ENCODE measurements at regions not wholly inside any gene's neighbourhood (a gene's known extent, or its start where the extent isn't known, plus 50 kb on each side); places are given as distances from the start of the nearest gene placed in this dataset.

GRCh38 chr14:75374911-75375310 is 52.9 kb upstream of the JDP2 start:
- in situ Hi-C loops (cut with MboI; ENCODE audit: low sequenced_read_pairs in 4 of 4) (no loop called here), intact Hi-C loops (cut with DNase I; ENCODE audit: low total_unique reads) (no loop called here)
- DNase-seq = no peak
- Histone ChIP-seq H3K36me3 (no peaks in the 10 kb centered on the region), H3K27ac (no peak overlapping the region), H3K9me3 (no peaks in the 10 kb centered on the region), H3K4me1 (peaks cover 29 to 30% of the 10 kb centered on the region in 2 donors), H3K4me3 (no peak overlapping the region), H3K27me3 (no peaks in the 10 kb centered on the region)
- TF ChIP-seq CTCF (IDR thresholded peaks at IDR 0.05 in 4 of 5, conservative IDR thresholded peaks at IDR 0.05 in 1 of 5) (no peak), POLR2A (IDR thresholded peaks at IDR 0.05) (no peak)
- no peak for ATAC-seq

- no peak overlapping the region for H3K27ac ChIP-seq
- no peak for ATAC-seq
These were observed 51.8 kb upstream of the JDP2 start for GRCh38 chr14:75375983-75376382.

More at GRCh38 chr14:75375983-75376382, 51.8 kb upstream of the JDP2 start:
- Histone ChIP-seq H3K4me3 (no peak overlapping the region), H3K27me3 (no peaks in the 10 kb centered on the region), H3K9me3 (no peaks in the 10 kb centered on the region), H3K4me1 (peaks cover 26 to 28% of the 10 kb centered on the region in 2 donors), H3K36me3 (no peaks in the 10 kb centered on the region)
- intact Hi-C loops (cut with DNase I; ENCODE audit: low total_unique reads) = no loop called here
- TF ChIP-seq POLR2A (IDR thresholded peaks at IDR 0.05) = no peak
- TF ChIP-seq CTCF (IDR thresholded peaks at IDR 0.05 in 4 of 5, conservative IDR thresholded peaks at IDR 0.05 in 1 of 5) = no peak
- in situ Hi-C loops (cut with MboI; ENCODE audit: low sequenced_read_pairs in 4 of 4) = no loop called here
- DNase-seq = no peak

Data from gastrocnemius medialis (tissue), 4 donors.